ENCODE measurements at regions not wholly inside any gene's neighbourhood (a gene's known extent, or its start where the extent isn't known, plus 50 kb on each side); places are given as distances from the start of the nearest gene placed in this dataset.

- no peak overlapping the region for H3K4me3 ChIP-seq (ENCODE audit: insufficient read depth, low read length)
- peaks cover 1% of the 10 kb centered on the region for H3K27me3 ChIP-seq (ENCODE audit: insufficient read depth, low read length)
- no peak overlapping the region for H3K27ac ChIP-seq (ENCODE audit: low read depth, low read length)
- no peaks in the 10 kb centered on the region for H3K9me3 ChIP-seq (ENCODE audit: low read depth, low read length)
- H3K4me2 ChIP-seq (ENCODE audit: insufficient read depth, low read length): no peak overlapping the region
- H3K79me2 ChIP-seq (ENCODE audit: insufficient read depth, low read length): no peaks in the 10 kb centered on the region
- no peak overlapping the region for H2AFZ ChIP-seq (ENCODE audit: low read length)
- no peak for TF ChIP-seq CTCF (IDR thresholded peaks at IDR 0.05; ENCODE audit: extremely low read depth, low read depth, low read length)
- DNase-seq (ENCODE audit: insufficient read length, low spot score, missing footprints): no peak
- no peaks in the 10 kb centered on the region for H3K36me3 ChIP-seq (ENCODE audit: insufficient read depth, low read length)
- no peaks in the 10 kb centered on the region for H3K4me1 ChIP-seq (ENCODE audit: insufficient read depth, low read length)
- H4K20me1 ChIP-seq (ENCODE audit: insufficient read depth, low read length): no peaks in the 10 kb centered on the region
Measured at GRCh38 chr12:3950714-3951320, 77.6 kb upstream of the PARP11 start.

- Histone ChIP-seq H3K36me3 (ENCODE audit: insufficient read depth, low read length) (no peaks in the 10 kb centered on the region), H3K9me3 (ENCODE audit: low read depth, low read length) (no peaks in the 10 kb centered on the region), H3K79me2 (ENCODE audit: insufficient read depth, low read length) (no peaks in the 10 kb centered on the region), H3K4me2 (ENCODE audit: insufficient read depth, low read length) (no peak overlapping the region), H3K27me3 (ENCODE audit: insufficient read depth, low read length) (peaks cover 3% of the 10 kb centered on the region), H3K4me1 (ENCODE audit: insufficient read depth, low read length) (no peaks in the 10 kb centered on the region), H3K4me3 (ENCODE audit: insufficient read depth, low read length) (no peak overlapping the region), H2AFZ (ENCODE audit: low read length) (no peak overlapping the region), H4K20me1 (ENCODE audit: insufficient read depth, low read length) (no peaks in the 10 kb centered on the region), H3K27ac (ENCODE audit: low read depth, low read length) (no peak overlapping the region)
- DNase-seq (ENCODE audit: insufficient read length, low spot score, missing footprints): no peak
- TF ChIP-seq CTCF (IDR thresholded peaks at IDR 0.05; ENCODE audit: extremely low read depth, low read depth, low read length): no peak
Measured at GRCh38 chr12:3947781-3948180, 74.6 kb upstream of the PARP11 start.

- Histone ChIP-seq H3K9me3 (ENCODE audit: low read depth, low read length) (no peaks in the 10 kb centered on the region), H3K27ac (ENCODE audit: low read depth, low read length) (no peak overlapping the region), H3K36me3 (ENCODE audit: insufficient read depth, low read length) (no peaks in the 10 kb centered on the region), H3K4me1 (ENCODE audit: insufficient read depth, low read length) (no peaks in the 10 kb centered on the region), H2AFZ (ENCODE audit: low read length) (no peak overlapping the region), H4K20me1 (ENCODE audit: insufficient read depth, low read length) (no peaks in the 10 kb centered on the region), H3K4me3 (ENCODE audit: insufficient read depth, low read length) (no peak overlapping the region), H3K27me3 (ENCODE audit: insufficient read depth, low read length) (peaks cover 3% of the 10 kb centered on the region), H3K79me2 (ENCODE audit: insufficient read depth, low read length) (no peaks in the 10 kb centered on the region), H3K4me2 (ENCODE audit: insufficient read depth, low read length) (no peak overlapping the region)
- DNase-seq (ENCODE audit: insufficient read length, low spot score, missing footprints): no peak
- TF ChIP-seq CTCF (IDR thresholded peaks at IDR 0.05; ENCODE audit: extremely low read depth, low read depth, low read length): no peak
Measured at GRCh38 chr12:3945671-3946070, 72.5 kb upstream of the PARP11 start.

GRCh38 chr12:3944620-3945019 lies 71.4 kb upstream of the PARP11 start:
- DNase-seq (ENCODE audit: insufficient read length, low spot score, missing footprints): no peak
- Histone ChIP-seq H3K4me1 (ENCODE audit: insufficient read depth, low read length) (no peaks in the 10 kb centered on the region), H3K9me3 (ENCODE audit: low read depth, low read length) (no peaks in the 10 kb centered on the region), H3K36me3 (ENCODE audit: insufficient read depth, low read length) (no peaks in the 10 kb centered on the region), H3K27ac (ENCODE audit: low read depth, low read length) (no peak overlapping the region), H2AFZ (ENCODE audit: low read length) (no peak overlapping the region), H3K4me2 (ENCODE audit: insufficient read depth, low read length) (no peak overlapping the region), H3K4me3 (ENCODE audit: insufficient read depth, low read length) (no peak overlapping the region), H3K79me2 (ENCODE audit: insufficient read depth, low read length) (no peaks in the 10 kb centered on the region), H4K20me1 (ENCODE audit: insufficient read depth, low read length) (no peaks in the 10 kb centered on the region), H3K27me3 (ENCODE audit: insufficient read depth, low read length) (peaks cover 3% of the 10 kb centered on the region)
- no peak for TF ChIP-seq CTCF (IDR thresholded peaks at IDR 0.05; ENCODE audit: extremely low read depth, low read depth, low read length)

All from osteoblast (primary cell).